Stimulated activated naive CD8-positive, alpha-beta T cell treated with anti-CD3 and anti-CD28 coated beads, Interleukin-15, Interleukin-2, amounts not matched to agents 100 U/mL and 50 U/mL, for 24 hours (primary cell): ENCODE measurements at regions not wholly inside any gene's neighbourhood (a gene's known extent, or its start where the extent isn't known, plus 50 kb on each side); places are given as distances from the start of the nearest gene placed in this dataset.

Source experiments
- ATAC-seq: fragments of 150-1000 bp; cut with Tn5 transposase; one replicate; pipeline ENCODE4 v1.10.0; 2021
- DNase-seq: peaks from one replicate; pipeline ENCODE4 v3.0.0; 2021

GRCh38 chr1:90139837-90140236 lies 144.9 kb downstream of the ZNF326 start:
- ATAC-seq, result no peak
- DNase-seq, result no peak

- no peak for DNase-seq
- ATAC-seq, result no peak
Measured at GRCh38 chr1:90135286-90135685, 140.4 kb downstream of the ZNF326 start.

GRCh38 chr1:90134175-90134955 lies 139.5 kb downstream of the ZNF326 start:
- no peak for DNase-seq
- no peak for ATAC-seq

- DNase-seq (no peak), ATAC-seq (no peak)
Measured at GRCh38 chr1:90133133-90133532, 138.2 kb downstream of the ZNF326 start.

GRCh38 chr1:90132306-90132705 lies 137.4 kb downstream of the ZNF326 start:
- ATAC-seq (no peak), DNase-seq (no peak)

GRCh38 chr1:90127288-90127953 lies 132.5 kb downstream of the ZNF326 start:
- no peak for ATAC-seq
- no peak for DNase-seq

- DNase-seq, result no peak
- ATAC-seq, result no peak
Measured at GRCh38 chr1:90126834-90127233, 131.9 kb downstream of the ZNF326 start.

- DNase-seq, result no peak
- no peak for ATAC-seq
Measured at GRCh38 chr1:90122654-90123340, 127.9 kb downstream of the ZNF326 start.

GRCh38 chr1:90114521-90115141 lies 119.7 kb downstream of the ZNF326 start:
- no peak for DNase-seq
- no peak for ATAC-seq

- no peak for DNase-seq
- ATAC-seq, result no peak
Measured at GRCh38 chr1:90107990-90108389, 113.1 kb downstream of the ZNF326 start.

- ATAC-seq, result no peak
- DNase-seq, result no peak
Measured at GRCh38 chr1:90106311-90106710, 111.4 kb downstream of the ZNF326 start.

- ATAC-seq (no peak), DNase-seq (no peak)
Measured at GRCh38 chr1:90104941-90105538, 110.1 kb downstream of the ZNF326 start.

- ATAC-seq (no peak), DNase-seq (no peak)
Measured at GRCh38 chr1:90100566-90100965, 105.7 kb downstream of the ZNF326 start.

GRCh38 chr1:90092441-90092840 lies 97.5 kb downstream of the ZNF326 start:
- DNase-seq, result no peak
- no peak for ATAC-seq
